GM21390 (cell line): ENCODE measurements at regions not wholly inside any gene's neighbourhood (a gene's known extent, or its start where the extent isn't known, plus 50 kb on each side); places are given as distances from the start of the nearest gene placed in this dataset.
"Not testable (repeated sequence)": the region's sequence is repeated elsewhere in the genome, so short reads cannot be mapped to it uniquely, and the experiment has no call there.

ENCODE experiments used
- ATAC-seq: cut with Tn5 transposase; IDR thresholded peaks from one replicate; pipeline ENCODE4 v1.9.1; 2021; ENCODE audit not compliant: unreplicated experiment

GRCh38 chr13:24931450-24932251, 164.3 kb upstream of the PABPC3 start:
- ATAC-seq = no peak

GRCh38 chr13:24933106-24934023, 162.6 kb upstream of the PABPC3 start:
- not testable (repeated sequence) for ATAC-seq

GRCh38 chr13:24934024-24934385, 161.9 kb upstream of the PABPC3 start:
- not testable (repeated sequence) for ATAC-seq

- no peak for ATAC-seq
These were observed 157.0 kb upstream of the PABPC3 start for GRCh38 chr13:24938966-24939365.

GRCh38 chr13:24941023-24941713, 154.8 kb upstream of the PABPC3 start:
- not testable (repeated sequence) for ATAC-seq

DNA sequence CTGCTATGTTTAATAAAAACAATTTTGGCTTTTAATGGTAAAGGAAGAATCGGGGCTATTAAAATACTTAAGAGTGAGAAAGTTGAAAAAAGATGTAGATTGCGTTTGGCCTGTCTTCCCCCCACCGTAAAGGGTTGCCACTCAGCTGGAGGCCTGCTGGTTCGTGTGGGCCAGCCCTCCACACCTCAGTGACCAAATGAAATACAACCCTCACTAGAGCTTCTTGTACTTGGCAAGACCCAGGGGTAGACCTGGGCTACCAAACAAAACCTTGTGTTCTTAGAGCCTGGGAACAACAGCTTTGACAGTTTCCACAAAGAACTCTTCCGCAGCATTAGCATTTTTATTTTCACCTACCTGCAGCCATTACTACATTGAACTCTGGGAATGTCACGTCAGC, 152.8 kb upstream of the PABPC3 start:
- ATAC-seq = no peak

GRCh38 chr13:24944073-24944472, 151.9 kb upstream of the PABPC3 start:
- not testable (repeated sequence) for ATAC-seq

GRCh38 chr13:24948977-24949376, 147.0 kb upstream of the PABPC3 start:
- not testable (repeated sequence) for ATAC-seq

DNA sequence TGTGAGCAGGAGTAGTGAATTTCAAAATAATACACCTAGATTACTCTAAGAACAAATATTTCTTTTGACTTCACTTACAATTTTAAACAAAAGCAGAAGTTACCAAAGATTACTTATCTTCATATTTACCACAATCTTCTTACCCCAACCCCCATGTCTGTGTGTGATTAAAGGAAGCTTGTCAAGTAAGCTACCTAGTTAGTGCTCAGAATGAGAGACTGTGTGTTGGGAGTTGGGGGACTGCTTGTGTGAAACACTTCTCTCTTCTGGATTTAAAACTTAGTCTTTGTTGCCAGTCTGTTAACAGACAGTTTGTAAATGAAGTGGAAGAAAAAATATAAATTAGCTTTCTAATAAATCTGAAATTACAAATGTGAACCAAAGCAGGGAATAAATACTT, 145.3 kb upstream of the PABPC3 start:
- ATAC-seq = not testable (repeated sequence)

- ATAC-seq = not testable (repeated sequence)
These were observed 128.0 kb upstream of the PABPC3 start for GRCh38 chr13:24967970-24968369.

- ATAC-seq = not testable (repeated sequence)
These were observed 127.5 kb upstream of the PABPC3 start for GRCh38 chr13:24968416-24968815.

DNA sequence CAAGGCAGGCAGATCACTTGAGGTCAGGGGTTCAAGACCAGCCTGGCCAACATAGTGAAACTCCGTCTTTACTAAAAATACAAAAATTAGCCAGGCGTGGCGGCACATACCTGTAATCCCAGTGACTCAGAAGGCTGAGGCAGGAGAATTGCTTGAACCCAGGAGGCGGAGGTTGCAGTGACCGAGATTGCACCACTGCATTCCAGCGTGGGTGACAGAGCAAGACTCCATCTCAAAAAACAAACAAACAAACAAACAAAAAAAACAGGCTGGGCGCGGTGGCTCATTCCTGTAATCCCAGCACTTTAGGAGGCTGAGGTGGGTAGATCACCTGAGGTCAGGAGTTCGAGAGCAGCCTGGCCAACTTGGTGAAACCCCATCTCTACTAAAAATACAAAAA, 122.8 kb upstream of the PABPC3 start:
- not testable (repeated sequence) for ATAC-seq

DNA sequence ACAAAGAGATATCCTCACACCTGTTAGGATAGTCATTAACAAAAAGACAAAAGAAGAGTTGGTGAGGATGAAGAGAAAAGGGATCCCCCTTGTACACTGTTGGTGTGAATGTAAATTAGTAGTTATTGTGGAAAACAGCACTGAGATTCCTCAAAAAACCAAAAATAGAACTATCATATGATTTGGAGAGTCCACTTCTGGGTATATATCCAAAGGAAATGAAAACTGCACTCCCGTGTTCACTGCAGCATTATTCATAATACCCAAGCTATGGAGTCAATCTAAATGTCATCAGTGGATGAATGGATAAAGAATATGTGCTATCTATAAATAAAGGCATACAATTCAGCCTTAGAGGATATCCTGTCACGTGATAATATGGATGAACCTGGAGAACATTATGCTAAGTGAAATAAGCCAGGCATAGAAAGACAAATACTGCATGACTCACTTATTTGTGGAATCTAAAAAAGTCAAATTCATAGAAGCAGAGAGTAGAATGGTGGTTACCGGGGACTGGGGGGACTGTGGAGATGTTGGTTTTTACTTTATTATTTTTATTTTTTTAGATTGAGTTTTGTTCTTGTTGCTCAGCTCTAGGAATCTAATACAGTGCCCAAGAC, 114.6 kb upstream of the PABPC3 start:
- ATAC-seq = not testable (repeated sequence)

GRCh38 chr13:24982333-24982999, 113.5 kb upstream of the PABPC3 start:
- no peak for ATAC-seq

GRCh38 chr13:24983094-24983493, 112.8 kb upstream of the PABPC3 start:
- no peak for ATAC-seq

- no peak for ATAC-seq
These were observed 111.8 kb upstream of the PABPC3 start for GRCh38 chr13:24984134-24984533.

- ATAC-seq = no peak
These were observed 110.8 kb upstream of the PABPC3 start for GRCh38 chr13:24985107-24985506.

DNA sequence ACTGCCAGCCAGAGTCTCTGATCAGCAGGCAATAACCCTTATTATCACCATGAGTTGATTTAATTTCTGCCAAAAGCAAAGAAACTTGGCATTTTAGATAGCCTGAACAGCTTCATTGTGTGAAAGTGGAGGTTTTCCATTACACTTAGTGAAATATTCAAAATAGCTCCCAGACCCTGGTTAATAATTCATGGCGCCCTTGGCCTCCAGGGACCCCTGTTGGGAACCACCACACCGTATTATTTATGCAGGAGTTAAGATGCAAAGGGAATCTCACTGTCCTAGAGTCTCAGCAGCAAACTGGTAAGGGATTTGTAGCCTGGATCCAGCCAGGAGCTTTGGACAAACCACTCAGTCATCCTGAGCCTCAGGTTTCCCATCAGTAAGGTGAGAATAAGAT, 110.0 kb upstream of the PABPC3 start:
- no peak for ATAC-seq

DNA sequence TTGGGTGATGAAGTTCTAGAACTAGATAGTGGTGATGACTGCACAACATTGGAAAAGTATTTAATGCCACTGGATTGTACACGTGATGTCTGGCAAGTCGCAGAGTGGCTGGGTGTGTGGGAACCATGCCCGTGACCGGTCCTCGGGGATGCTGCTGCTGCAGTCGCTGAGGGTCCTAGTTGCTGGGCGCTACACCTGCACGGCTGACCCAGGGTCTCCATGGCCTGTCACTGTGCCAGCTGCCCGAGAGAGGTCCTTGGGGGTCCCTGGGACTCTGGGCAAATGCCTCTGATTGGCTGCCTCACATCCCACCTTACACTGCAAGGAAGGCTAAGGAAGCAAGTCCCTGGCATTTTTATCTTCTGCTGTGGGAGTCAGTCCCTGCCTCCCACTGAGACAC, 109.1 kb upstream of the PABPC3 start:
- ATAC-seq = no peak

DNA sequence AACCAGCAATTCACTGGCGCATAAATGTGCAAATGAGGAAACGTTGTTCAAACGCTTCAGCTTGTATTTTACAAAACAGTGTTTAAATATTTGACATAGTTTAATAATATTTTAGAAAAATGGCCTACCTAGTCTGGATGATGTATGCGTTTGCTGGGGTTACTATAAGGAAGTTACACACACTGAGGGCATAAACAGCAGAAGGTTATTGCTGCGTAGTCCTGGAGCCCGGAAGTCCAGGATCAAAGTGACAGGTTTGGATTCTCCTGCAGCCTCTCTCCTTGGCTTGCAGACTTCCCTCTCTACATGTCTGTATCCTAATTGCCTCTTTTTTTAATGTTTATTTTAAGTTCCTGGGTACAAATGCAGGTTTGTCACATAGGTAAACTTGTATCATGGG, 106.0 kb upstream of the PABPC3 start:
- ATAC-seq = not testable (repeated sequence)
